SK-N-SH (cell line): ENCODE measurements at regions not wholly inside any gene's neighbourhood (a gene's known extent, or its start where the extent isn't known, plus 50 kb on each side); places are given as distances from the start of the nearest gene placed in this dataset.

Source experiments
- CTCF ChIA-PET: fragments of 300-600, 350-600 bp; formaldehyde crosslinking; extraction: SDS; loops from one replicate; lab custom pipeline; 2021; lab: Yijun Ruan, JAX
- POLR2A ChIA-PET: fragments of 350-600 bp; sonication (Branson Sonifier 250); formaldehyde crosslinking; extraction: SDS; loops from one replicate; lab custom pipeline; 2020; ENCODE audit warnings: antibody characterized with exemption, inconsistent platforms; lab: Yijun Ruan, JAX
- DNase-seq: peaks from one replicate; pipeline ENCODE4 v3.0.0; 2012
- H2AFZ ChIP-seq: fragments of 200-600 bp; sonication (generic); 2 replicates; pipeline ENCODE4 v1.8.1; 2016; ENCODE audit warnings: antibody characterized with exemption, mild to moderate bottlenecking, low read depth
- H3F3A ChIP-seq: fragments of 200-600 bp; sonication (generic); replicated peaks from 2 replicates; pipeline ENCODE3; 2016; ENCODE audit warnings: antibody characterized with exemption, mild to moderate bottlenecking; ENCODE audit not compliant: insufficient read depth
- H3K27ac ChIP-seq, 2 experiments: fragments of 200-500 bp in 1 of 2; fragments of 200-600 bp in 1 of 2; sonication (Bioruptor generic) in 1 of 2; sonication (generic), shearing (Covaris generic) in 1 of 2; 2 replicates each; pipeline versions ENCODE4 v1.5.1 to v1.6.1; 2014 to 2016; ENCODE audit warnings: low read depth in 2 of 2, inconsistent platforms in 1 of 2, low read length in 1 of 2, mild to moderate bottlenecking in 1 of 2, mixed read lengths in 1 of 2
- H3K27me3 ChIP-seq: fragments of 200-600 bp; sonication (generic), shearing (Covaris generic); 2 replicates; pipeline ENCODE4 v1.6.1; 2016; ENCODE audit warnings: mixed run types; ENCODE audit not compliant: insufficient read depth
- H3K36me3 ChIP-seq, 2 experiments: fragments of 200-500 bp in 1 of 2; fragments of 200-600 bp in 1 of 2; sonication (Bioruptor generic) in 1 of 2; sonication (generic) in 1 of 2; replicated peaks in 1 of 2; 2 replicates each; pipeline versions ENCODE3 to v1.5.1; 2014 to 2016; ENCODE audit warnings: low read length in 1 of 2, mild to moderate bottlenecking in 1 of 2; ENCODE audit not compliant: insufficient read depth in 2 of 2, control insufficient read depth in 1 of 2
- H3K4me1 ChIP-seq, 2 experiments: fragments of 200-500 bp in 1 of 2; fragments of 200-600 bp in 1 of 2; sonication (Bioruptor generic) in 1 of 2; sonication (generic), shearing (Covaris generic) in 1 of 2; 2 replicates each; pipeline versions ENCODE4 v1.5.1 to v1.6.1; 2014 to 2016; ENCODE audit warnings: low read depth in 1 of 2, low read length in 1 of 2, mixed run types in 1 of 2; ENCODE audit not compliant: insufficient read depth in 2 of 2, control insufficient read depth in 1 of 2
- H3K4me2 ChIP-seq: fragments of 200-600 bp; sonication (generic), shearing (Covaris generic); 2 replicates; pipeline ENCODE4 v1.6.1; 2017; ENCODE audit warnings: mixed run types
- H3K4me3 ChIP-seq, 2 experiments: fragments of 200-500 bp in 1 of 2; fragments of 200-600 bp in 1 of 2; sonication (Bioruptor generic) in 1 of 2; sonication (generic), shearing (Covaris generic) in 1 of 2; 2 replicates each; pipeline versions ENCODE4 v1.5.1 to v1.8.1; 2014 to 2016; ENCODE audit warnings: low read depth in 2 of 2, inconsistent platforms in 1 of 2, low read length in 1 of 2, mild to moderate bottlenecking in 1 of 2, mixed read lengths in 1 of 2, moderate library complexity in 1 of 2
- H3K79me2 ChIP-seq: fragments of 200-600 bp; sonication (generic); 2 replicates; pipeline ENCODE4 v1.8.1; 2017; ENCODE audit warnings: mild to moderate bottlenecking; ENCODE audit not compliant: insufficient read depth
- H3K9ac ChIP-seq: fragments of 200-600 bp; sonication (generic); 2 replicates; pipeline ENCODE4 v1.6.1; 2017; ENCODE audit warnings: mixed run types
- H3K9me2 ChIP-seq: fragments of 200-600 bp; sonication (generic); 2 replicates; pipeline ENCODE4 v1.6.1; 2017; ENCODE audit warnings: mixed run types
- H3K9me3 ChIP-seq: fragments of 200-600 bp; sonication (generic); 2 replicates; pipeline ENCODE4 v1.6.1; 2017; ENCODE audit warnings: mixed run types, mild to moderate bottlenecking, moderate library complexity
- H4K20me1 ChIP-seq: fragments of 200-600 bp; sonication (generic); 2 replicates; pipeline ENCODE4 v1.6.1; 2017; ENCODE audit warnings: mild to moderate bottlenecking, mixed run types; ENCODE audit not compliant: insufficient read depth
- CHD2 ChIP-seq: fragments of 150-350 bp; IDR thresholded peaks from 2 replicates; pipeline ENCODE4 v1.6.1; 2018; ENCODE audit warnings: low read length; ENCODE audit not compliant: partially characterized antibody
- ELF1 ChIP-seq: IDR thresholded peaks from 2 replicates; pipeline ENCODE4 v1.4.0; 2012
- EZH2phosphoT487 ChIP-seq: fragments of 200-600 bp; sonication (generic); IDR thresholded peaks from 2 replicates; pipeline ENCODE4 v1.6.1; 2017; ENCODE audit warnings: low read depth, mixed run types, mild to moderate bottlenecking, antibody characterized with exemption, moderate library complexity, borderline replicate concordance
- MEF2A ChIP-seq: IDR thresholded peaks from 2 replicates; pipeline ENCODE4 v1.4.0; 2012; ENCODE audit warnings: low read depth, borderline replicate concordance
- MXI1 ChIP-seq: IDR thresholded peaks from 2 replicates; pipeline ENCODE4 v1.6.1; 2012; ENCODE audit warnings: mild to moderate bottlenecking, low read depth, low read length, improper control_type of control experiment
- NFIC ChIP-seq: IDR thresholded peaks from 2 replicates; pipeline ENCODE4 v1.4.0; 2012; ENCODE audit warnings: borderline replicate concordance
- NRF1 ChIP-seq: IDR thresholded peaks from 2 replicates; pipeline ENCODE4 v1.6.1; 2012; ENCODE audit warnings: low read depth, mild to moderate bottlenecking, low read length
- POLR2AphosphoS5 ChIP-seq: IDR thresholded peaks from 2 replicates; pipeline ENCODE4 v1.6.1; 2012; ENCODE audit warnings: low read depth, low read length
- RCOR1 ChIP-seq: fragments of 150-350 bp; IDR thresholded peaks from 2 replicates; pipeline ENCODE4 v1.6.1; 2017; ENCODE audit warnings: antibody characterized with exemption, low read length
- SMC3 ChIP-seq: IDR thresholded peaks from 2 replicates; pipeline ENCODE4 v1.6.1; 2012; ENCODE audit warnings: low read depth, low read length, improper control_type of control experiment
- TAF1 ChIP-seq: IDR thresholded peaks from 2 replicates; pipeline ENCODE4 v1.6.1; 2012; ENCODE audit warnings: low read depth, mild to moderate bottlenecking, low read length, moderate library complexity, borderline replicate concordance
- TCF12 ChIP-seq: IDR thresholded peaks from 2 replicates; pipeline ENCODE4 v1.4.0; 2012
- TEAD4 ChIP-seq: IDR thresholded peaks from 2 replicates; pipeline ENCODE4 v1.4.0; 2012; ENCODE audit warnings: mild to moderate bottlenecking, borderline replicate concordance; ENCODE audit not compliant: insufficient read depth
- WGBS: methylation state at CpG from one replicate; pipeline ENCODE4 v1.1.6; 2017; ENCODE audit warnings: low lambda C conversion rate; 5-methylcytosine and 5-hydroxymethylcytosine counted together
- TF ChIP-seq, protein P1 (sequence below): fragments of 200-600 bp; sonication (generic); IDR thresholded peaks from 2 replicates; pipeline ENCODE4 v1.6.1; 2017; ENCODE audit warnings: antibody characterized with exemption, mild to moderate bottlenecking, moderate library complexity
- TF ChIP-seq, protein P2 (sequence below): IDR thresholded peaks from 2 replicates; pipeline ENCODE4 v1.4.0; 2012; ENCODE audit warnings: low read depth, borderline replicate concordance
- TF ChIP-seq, protein P3 (sequence below): IDR thresholded peaks from 2 replicates; pipeline ENCODE4 v1.6.1; 2012; ENCODE audit warnings: mild to moderate bottlenecking, low read depth, low read length, moderate library complexity

DNA sequence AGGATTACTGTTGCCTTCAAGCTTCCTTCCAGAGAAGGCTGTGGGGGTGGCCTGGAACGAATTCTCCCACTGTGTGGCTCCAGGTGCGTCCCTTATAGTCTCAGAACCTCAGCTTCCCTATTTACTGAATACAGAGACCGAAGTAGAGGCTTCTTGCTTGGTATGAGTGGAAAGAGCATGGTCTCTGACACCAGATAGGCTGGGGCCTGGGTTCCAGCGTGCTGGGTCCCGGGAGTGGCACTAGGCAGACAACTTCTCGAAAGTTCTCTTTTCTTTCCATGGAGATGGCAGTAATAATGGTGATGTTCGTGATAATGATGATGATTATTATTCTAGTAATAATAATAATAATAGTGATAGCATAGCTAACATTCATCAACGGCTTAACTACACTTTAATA is 161.7 kb downstream of the PTPRU start:
- POLR2A ChIA-PET = no interaction called here
- CTCF ChIA-PET = interaction anchor here (1.0 to 2.5 kb wide), 7 partner anchors 12 to 259 kb away, joined by 3 to 9 read pairs (median 4); no protein-coding TSS in a partner anchor

DNA sequence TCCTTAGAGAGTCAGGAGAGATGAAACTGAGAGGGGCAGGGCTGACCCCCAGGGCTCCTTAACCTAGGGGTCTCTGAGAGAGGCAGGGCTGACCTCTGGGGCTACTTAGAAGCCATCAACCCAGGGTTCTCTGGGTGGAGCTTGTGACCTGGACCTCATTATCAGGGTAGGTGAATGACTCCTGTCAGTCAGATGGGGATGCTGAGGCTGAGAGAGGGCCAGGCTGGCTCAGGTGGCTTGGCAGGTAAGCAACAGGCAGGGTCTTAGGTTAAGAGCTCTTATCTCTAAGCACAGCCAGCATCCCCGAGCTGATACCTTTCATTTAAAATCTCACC is 160.9 kb downstream of the PTPRU start:
- no peaks in the 10 kb centered on the region for H3K9me3 ChIP-seq
- TF ChIP-seq TEAD4 (no peak), SMC3 (no peak), CHD2 (no peak), MXI1 (no peak), MEF2A (no peak), TCF12 (no peak), EZH2phosphoT487 (no peak), NRF1 (no peak), RCOR1 (no peak), NFIC (no peak), POLR2AphosphoS5 (no peak), TAF1 (no peak)
- TF ChIP-seq, protein P1, sequence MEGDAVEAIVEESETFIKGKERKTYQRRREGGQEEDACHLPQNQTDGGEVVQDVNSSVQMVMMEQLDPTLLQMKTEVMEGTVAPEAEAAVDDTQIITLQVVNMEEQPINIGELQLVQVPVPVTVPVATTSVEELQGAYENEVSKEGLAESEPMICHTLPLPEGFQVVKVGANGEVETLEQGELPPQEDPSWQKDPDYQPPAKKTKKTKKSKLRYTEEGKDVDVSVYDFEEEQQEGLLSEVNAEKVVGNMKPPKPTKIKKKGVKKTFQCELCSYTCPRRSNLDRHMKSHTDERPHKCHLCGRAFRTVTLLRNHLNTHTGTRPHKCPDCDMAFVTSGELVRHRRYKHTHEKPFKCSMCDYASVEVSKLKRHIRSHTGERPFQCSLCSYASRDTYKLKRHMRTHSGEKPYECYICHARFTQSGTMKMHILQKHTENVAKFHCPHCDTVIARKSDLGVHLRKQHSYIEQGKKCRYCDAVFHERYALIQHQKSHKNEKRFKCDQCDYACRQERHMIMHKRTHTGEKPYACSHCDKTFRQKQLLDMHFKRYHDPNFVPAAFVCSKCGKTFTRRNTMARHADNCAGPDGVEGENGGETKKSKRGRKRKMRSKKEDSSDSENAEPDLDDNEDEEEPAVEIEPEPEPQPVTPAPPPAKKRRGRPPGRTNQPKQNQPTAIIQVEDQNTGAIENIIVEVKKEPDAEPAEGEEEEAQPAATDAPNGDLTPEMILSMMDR = no peak
- TF ChIP-seq, protein P2, sequence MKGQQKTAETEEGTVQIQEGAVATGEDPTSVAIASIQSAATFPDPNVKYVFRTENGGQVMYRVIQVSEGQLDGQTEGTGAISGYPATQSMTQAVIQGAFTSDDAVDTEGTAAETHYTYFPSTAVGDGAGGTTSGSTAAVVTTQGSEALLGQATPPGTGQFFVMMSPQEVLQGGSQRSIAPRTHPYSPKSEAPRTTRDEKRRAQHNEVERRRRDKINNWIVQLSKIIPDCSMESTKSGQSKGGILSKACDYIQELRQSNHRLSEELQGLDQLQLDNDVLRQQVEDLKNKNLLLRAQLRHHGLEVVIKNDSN = no peak
- TF ChIP-seq, protein P3, sequence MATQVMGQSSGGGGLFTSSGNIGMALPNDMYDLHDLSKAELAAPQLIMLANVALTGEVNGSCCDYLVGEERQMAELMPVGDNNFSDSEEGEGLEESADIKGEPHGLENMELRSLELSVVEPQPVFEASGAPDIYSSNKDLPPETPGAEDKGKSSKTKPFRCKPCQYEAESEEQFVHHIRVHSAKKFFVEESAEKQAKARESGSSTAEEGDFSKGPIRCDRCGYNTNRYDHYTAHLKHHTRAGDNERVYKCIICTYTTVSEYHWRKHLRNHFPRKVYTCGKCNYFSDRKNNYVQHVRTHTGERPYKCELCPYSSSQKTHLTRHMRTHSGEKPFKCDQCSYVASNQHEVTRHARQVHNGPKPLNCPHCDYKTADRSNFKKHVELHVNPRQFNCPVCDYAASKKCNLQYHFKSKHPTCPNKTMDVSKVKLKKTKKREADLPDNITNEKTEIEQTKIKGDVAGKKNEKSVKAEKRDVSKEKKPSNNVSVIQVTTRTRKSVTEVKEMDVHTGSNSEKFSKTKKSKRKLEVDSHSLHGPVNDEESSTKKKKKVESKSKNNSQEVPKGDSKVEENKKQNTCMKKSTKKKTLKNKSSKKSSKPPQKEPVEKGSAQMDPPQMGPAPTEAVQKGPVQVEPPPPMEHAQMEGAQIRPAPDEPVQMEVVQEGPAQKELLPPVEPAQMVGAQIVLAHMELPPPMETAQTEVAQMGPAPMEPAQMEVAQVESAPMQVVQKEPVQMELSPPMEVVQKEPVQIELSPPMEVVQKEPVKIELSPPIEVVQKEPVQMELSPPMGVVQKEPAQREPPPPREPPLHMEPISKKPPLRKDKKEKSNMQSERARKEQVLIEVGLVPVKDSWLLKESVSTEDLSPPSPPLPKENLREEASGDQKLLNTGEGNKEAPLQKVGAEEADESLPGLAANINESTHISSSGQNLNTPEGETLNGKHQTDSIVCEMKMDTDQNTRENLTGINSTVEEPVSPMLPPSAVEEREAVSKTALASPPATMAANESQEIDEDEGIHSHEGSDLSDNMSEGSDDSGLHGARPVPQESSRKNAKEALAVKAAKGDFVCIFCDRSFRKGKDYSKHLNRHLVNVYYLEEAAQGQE = no peak
- no peaks in the 10 kb centered on the region for H3F3A ChIP-seq
- CTCF ChIA-PET = interaction anchor here (1.0 to 2.5 kb wide), 15 partner anchors 11 to 344 kb away, joined by 3 to 10 read pairs (median 4); no protein-coding TSS in a partner anchor
- H4K20me1 ChIP-seq = no peaks in the 10 kb centered on the region
- peak; percentile 6 for DNase-seq
- H3K4me2 ChIP-seq = no peak overlapping the region
- no peak overlapping the region for H2AFZ ChIP-seq
- no peak overlapping the region for H3K9ac ChIP-seq
- H3K79me2 ChIP-seq = no peaks in the 10 kb centered on the region
- H3K4me1 ChIP-seq = peaks cover 0 to 20% of the 10 kb centered on the region in 2 experiments; a peak in 1 of 4 replicates
- no peaks in the 10 kb centered on the region for H3K36me3 ChIP-seq
- no CpG with 5 or more reads among the region's 1 CpG for WGBS
- H3K27me3 ChIP-seq = no peaks in the 10 kb centered on the region
- no peak overlapping the region for H3K4me3 ChIP-seq
- no peaks in the 10 kb centered on the region for H3K9me2 ChIP-seq
- H3K27ac ChIP-seq = no peak overlapping the region
- POLR2A ChIA-PET = no interaction called here

More for the DNA sequence above, 161.7 kb downstream of the PTPRU start:
- Histone ChIP-seq H3K36me3 (no peaks in the 10 kb centered on the region), H4K20me1 (no peaks in the 10 kb centered on the region), H3K9me2 (no peaks in the 10 kb centered on the region), H3K9ac (no peak overlapping the region), H2AFZ (no peak overlapping the region), H3K9me3 (no peaks in the 10 kb centered on the region), H3K4me1 (peaks cover 0 to 20% of the 10 kb centered on the region in 2 experiments; a peak in 1 of 4 replicates), H3K4me3 (no peak overlapping the region), H3F3A (no peaks in the 10 kb centered on the region), H3K27me3 (no peaks in the 10 kb centered on the region), H3K27ac (no peak overlapping the region), H3K4me2 (no peak overlapping the region), H3K79me2 (no peaks in the 10 kb centered on the region)
- peak; percentile 1 for DNase-seq
- TF ChIP-seq ELF1 = no peak
- WGBS = 28% methylated on average over 8 of the region's 8 CpGs
